GOT3 (cell line): ENCODE measurements at regions not wholly inside any gene's neighbourhood (a gene's known extent, or its start where the extent isn't known, plus 50 kb on each side); places are given as distances from the start of the nearest gene placed in this dataset.
"Not testable (repeated sequence)": the region's sequence is repeated elsewhere in the genome, so short reads cannot be mapped to it uniquely, and the experiment has no call there.

ENCODE experiments used
- DNase-seq: peaks from one replicate; lab custom pipeline; 2025; ENCODE audit warnings: mixed read lengths; lab: John Stamatoyannopoulos, UW

DNA sequence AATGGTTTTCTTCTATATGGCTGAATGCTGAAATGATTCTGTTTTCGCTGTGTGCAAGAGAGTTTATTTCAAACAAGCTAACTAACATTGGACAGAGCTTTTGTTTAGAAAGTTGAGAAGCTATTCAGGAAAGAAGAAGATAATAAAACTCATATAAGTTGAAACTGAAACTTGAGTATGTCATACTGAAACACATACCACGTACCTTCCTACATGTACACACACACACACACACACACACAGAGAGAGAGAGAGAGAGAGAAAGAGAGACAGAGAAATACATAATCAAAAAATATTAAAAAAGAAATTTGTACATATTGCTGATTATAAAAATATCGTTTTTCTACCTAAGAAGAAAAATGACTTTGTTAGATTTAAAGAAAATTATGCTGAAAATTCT lies 561.9 kb upstream of the KCND2 start:
- DNase-seq: no peak

GRCh38 chr7:119712886-119713462 lies 560.0 kb upstream of the KCND2 start:
- DNase-seq: no peak

DNA sequence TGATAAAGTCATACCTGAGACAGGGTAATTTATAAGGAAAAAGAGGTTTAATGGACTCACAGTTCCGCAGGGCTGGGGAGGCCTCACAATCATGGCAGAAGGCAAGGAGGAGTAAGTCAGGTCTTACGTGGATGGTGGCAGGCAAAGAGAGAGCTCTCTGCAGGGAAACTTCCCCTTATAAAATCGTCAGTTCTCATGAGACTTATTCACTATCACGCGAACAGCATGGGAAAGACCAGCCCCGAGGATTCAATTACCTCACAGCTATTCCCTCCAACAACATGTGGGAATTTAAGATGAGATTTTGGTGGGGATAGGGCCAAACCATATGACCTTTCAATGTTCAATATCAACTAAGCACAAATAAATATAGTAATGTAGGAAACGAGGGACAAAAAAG lies 559.4 kb upstream of the KCND2 start:
- DNase-seq: no peak

GRCh38 chr7:119720541-119720940 lies 552.4 kb upstream of the KCND2 start:
- no peak for DNase-seq

- DNase-seq: no peak
Measured at GRCh38 chr7:119724041-119724792, 548.8 kb upstream of the KCND2 start.

DNA sequence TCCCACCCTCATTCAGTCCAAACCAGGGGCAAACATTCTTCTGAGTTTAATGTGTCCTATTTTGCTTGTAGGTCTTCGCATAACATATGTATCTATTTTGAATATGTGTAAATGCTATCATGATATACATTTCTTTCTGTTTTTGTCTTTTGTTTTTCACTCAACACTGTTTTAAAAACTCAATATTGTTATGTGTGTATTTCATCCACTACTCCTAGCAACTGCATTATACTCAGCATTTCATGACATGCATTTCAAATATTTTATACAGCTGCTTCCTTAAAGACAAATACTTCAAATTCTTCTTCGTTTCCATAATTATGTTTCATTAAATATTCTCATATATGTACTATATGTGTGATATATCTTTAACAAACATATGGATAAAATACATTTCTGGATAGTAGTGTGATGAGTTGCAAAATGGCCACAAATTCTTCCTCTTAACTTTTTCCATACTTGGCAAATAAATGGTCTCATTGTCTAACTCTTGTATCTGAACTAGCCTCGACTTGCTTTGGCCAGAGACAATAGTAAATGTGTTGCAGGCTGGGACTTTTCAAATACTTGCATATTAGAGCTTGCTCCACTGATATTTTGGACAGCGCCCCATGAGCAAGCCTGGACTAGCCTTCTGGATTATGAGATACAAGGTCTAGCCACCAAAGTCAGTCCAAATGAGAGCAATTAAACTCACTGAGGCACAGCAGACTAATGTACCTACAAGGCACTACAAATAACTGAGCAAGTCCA lies 539.7 kb upstream of the KCND2 start:
- DNase-seq: no peak

GRCh38 chr7:119737390-119737789 lies 535.6 kb upstream of the KCND2 start:
- no peak for DNase-seq

- not testable (repeated sequence) for DNase-seq
Measured at GRCh38 chr7:119745280-119745679, 527.7 kb upstream of the KCND2 start.

DNA sequence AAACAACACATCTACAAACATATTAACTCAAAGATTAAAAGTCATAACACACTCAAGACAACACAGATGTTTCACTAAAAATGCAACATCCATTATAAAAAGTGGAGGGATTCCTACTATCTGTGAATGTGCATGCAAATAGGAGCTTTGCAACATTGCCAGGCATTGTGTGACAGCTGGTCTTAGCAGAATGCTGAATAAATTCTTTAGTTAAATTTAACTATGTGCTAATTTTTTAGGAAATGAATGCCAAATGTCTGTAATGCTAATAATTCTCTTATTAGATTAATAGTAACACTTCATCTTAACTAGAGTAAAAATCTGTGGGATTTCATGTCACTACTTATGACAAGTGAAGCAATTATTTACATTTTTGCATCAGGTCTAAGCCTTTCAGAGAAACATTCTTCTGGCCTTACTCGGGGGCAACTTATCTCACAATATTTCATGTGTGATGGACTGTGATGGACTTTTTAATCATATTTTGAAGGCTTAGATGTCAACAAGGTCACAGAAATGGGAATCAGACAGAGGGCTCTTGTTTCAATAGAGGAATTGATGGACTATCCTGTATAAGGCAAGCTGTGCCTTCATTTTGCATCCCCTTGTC lies 524.6 kb upstream of the KCND2 start:
- DNase-seq: no peak

- DNase-seq: no peak
Measured at GRCh38 chr7:119748991-119749390, 524.0 kb upstream of the KCND2 start.

- no peak for DNase-seq
Measured at GRCh38 chr7:119756687-119757086, 516.3 kb upstream of the KCND2 start.

- no peak for DNase-seq
Measured at GRCh38 chr7:119758254-119758653, 514.7 kb upstream of the KCND2 start.

DNA sequence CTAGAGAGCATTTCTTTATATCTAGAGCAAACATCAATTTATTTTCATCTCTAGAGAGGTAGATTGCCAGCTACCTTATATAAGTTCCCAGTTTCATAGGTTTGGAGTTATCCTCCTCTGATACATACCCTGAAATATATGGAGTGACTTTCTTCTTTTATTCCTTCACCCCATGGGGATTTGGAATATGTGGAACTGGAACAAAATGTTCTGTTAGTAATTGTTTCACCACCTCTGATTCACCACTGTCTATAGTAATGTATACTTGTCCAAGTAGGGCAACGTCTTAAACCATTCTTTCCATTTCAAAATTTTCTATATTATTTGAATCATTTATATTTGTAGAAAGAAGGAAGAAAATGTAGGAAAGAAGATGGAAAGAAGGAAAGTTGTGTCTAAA lies 511.2 kb upstream of the KCND2 start:
- DNase-seq: no peak

DNA sequence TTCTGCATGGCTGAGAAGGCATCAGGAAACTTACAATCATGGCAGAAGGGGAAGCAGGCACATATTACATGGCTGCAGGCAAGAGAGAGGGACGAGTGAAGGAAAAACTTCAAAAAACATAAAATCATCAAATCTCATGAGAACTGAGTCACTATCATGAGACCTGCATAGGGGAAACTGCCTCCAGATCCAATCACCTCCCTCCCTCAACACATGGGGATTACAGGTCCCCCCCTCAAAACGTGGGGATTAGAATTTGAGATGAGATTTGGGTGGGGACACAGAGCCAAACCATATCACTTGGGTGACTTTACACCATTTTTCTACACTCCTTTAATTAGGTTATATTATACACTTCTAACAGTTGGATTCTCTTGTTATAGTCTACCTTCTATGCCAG lies 490.7 kb upstream of the KCND2 start:
- no peak for DNase-seq

DNA sequence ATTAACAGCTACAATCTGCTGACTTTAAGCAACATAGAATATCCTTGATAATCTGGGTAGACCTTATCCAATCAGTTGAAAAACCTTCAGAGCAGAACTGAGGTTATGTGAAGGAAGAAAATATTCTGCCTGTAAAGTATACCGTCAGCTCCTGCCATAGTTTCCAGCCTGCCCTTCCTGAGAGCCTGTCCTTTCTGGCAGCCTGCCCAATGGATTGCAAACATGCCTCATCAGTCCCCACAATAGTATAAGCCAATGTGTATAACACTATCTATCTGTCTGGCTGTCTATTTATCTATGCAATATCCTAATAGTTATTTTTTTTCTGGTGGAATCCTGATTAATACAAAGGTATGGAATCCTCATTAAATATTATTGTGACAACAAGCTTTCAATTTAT lies 489.2 kb upstream of the KCND2 start:
- DNase-seq: no peak

GRCh38 chr7:119802147-119802546 lies 470.8 kb upstream of the KCND2 start:
- DNase-seq: no peak

GRCh38 chr7:119825091-119825655 lies 447.8 kb upstream of the KCND2 start:
- no peak for DNase-seq

DNA sequence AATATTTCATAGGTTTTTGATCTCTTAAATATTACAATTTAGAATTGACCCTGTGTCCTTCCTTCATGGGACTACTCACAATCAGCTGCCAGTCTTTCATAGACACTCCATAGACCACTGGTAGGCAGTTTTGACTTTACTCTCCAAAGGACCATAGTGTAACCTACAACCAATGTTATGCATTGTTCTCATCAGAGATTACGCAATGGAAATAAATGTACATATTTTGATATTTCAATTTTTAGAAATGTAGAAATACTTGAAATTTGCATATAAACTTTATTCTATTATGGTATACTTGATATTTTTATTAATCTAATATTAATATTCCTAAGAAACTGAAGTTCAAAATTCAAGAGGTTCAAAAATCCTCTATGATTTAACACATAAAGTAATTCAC lies 446.4 kb upstream of the KCND2 start:
- no peak for DNase-seq

GRCh38 chr7:119838444-119838843 lies 434.5 kb upstream of the KCND2 start:
- DNase-seq: no peak

DNA sequence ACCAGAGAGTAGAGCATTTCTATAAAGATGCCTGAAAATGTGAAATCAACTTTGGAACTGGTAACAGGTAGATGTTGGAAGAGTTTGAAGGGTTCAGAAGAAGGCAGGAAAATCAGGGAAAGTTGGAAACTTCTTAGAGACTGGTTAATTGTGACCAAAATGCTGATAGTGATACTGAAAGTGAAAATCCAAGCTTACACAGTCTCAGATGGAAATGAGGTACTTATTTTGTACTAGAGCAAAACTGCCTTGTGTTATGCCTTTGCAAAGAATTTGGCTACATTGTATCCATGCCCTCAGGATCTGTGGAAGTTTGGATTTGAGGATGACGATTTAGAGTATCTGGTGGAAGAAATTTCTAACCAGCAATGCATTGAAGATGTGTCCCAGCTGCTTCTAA lies 430.6 kb upstream of the KCND2 start:
- no peak for DNase-seq

DNA sequence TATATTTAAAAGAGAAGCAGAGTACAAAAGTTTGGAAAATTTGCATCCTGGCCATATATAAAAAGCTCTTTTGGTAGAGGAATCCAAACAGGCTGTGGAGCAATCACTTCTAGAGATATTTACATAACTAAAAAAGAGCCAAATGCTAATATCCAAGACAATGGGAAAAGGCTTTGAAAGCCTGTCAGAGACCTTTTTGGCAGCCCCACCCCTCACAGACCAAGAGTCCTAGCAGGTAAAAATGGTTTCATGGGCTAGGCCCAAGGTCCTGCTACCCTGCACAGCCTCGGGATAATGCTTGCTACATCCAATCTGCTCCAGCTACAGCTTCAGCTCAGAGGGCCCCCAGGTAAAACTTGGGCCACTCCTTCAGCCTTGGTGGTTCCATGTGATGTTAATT lies 430.2 kb upstream of the KCND2 start:
- DNase-seq: no peak

DNA sequence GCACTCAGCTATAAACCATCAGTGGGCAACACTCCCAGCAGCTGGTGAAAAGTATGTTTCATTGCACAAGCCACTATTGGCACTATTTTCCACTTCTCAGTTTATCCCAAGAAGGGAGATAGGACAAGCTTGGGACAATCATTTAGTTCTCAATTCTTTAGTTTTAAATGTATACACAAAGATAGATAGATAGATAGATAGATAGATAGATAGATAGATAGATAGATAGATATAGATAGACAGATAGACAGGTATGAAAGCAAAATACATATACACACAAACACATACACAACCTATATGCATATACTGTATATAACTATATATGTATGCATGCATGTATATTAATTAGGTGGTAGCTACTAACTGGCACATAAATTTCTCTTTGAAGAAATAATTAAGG lies 411.6 kb upstream of the KCND2 start:
- DNase-seq: no peak

- DNase-seq: no peak
Measured at GRCh38 chr7:119868387-119868786, 404.6 kb upstream of the KCND2 start.
